ENCODE measurements at regions not wholly inside any gene's neighbourhood (a gene's known extent, or its start where the extent isn't known, plus 50 kb on each side); places are given as distances from the start of the nearest gene placed in this dataset.

GRCh38 chr4:187565416-187565815 lies 430.2 kb upstream of the ZFP42 start:
- no peak for DNase-seq (ENCODE audit: low read depth in 1 of 2, low spot score in 1 of 2)
- H3K27me3 ChIP-seq, result no peaks in the 10 kb centered on the region
- H3K36me3 ChIP-seq, result no peaks in the 10 kb centered on the region
- TF ChIP-seq, protein P1, sequence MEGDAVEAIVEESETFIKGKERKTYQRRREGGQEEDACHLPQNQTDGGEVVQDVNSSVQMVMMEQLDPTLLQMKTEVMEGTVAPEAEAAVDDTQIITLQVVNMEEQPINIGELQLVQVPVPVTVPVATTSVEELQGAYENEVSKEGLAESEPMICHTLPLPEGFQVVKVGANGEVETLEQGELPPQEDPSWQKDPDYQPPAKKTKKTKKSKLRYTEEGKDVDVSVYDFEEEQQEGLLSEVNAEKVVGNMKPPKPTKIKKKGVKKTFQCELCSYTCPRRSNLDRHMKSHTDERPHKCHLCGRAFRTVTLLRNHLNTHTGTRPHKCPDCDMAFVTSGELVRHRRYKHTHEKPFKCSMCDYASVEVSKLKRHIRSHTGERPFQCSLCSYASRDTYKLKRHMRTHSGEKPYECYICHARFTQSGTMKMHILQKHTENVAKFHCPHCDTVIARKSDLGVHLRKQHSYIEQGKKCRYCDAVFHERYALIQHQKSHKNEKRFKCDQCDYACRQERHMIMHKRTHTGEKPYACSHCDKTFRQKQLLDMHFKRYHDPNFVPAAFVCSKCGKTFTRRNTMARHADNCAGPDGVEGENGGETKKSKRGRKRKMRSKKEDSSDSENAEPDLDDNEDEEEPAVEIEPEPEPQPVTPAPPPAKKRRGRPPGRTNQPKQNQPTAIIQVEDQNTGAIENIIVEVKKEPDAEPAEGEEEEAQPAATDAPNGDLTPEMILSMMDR (IDR thresholded peaks at IDR 0.05; ENCODE audit: low read depth, low read length), result no peak
- no peak overlapping the region for H3K4me3 ChIP-seq
- no peaks in the 10 kb centered on the region for H3K4me1 ChIP-seq (ENCODE audit: low read depth)
- no peaks in the 10 kb centered on the region for H3K9me3 ChIP-seq (ENCODE audit: low read depth)
- H3K27ac ChIP-seq, result no peak overlapping the region

DNA sequence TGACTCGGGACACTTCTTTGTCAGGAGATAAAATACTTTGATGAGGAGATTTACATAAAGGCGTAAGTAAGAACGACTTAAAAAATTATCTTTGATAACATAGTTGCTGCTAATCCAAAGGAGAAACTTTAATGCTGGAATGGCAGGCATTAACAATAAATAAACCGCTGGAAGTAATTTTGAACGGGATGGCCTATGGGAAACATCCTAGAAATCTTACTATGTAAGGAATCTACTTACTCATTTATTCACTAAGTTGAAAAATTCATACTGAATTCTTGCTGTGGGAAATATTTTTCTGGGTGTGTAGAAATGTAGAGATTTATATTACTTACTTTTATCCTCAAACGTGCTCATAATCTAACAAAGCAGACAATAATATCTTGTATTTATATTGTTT lies 425.7 kb upstream of the ZFP42 start:
- no peaks in the 10 kb centered on the region for H3K4me1 ChIP-seq (ENCODE audit: low read depth)
- no peak overlapping the region for H3K4me3 ChIP-seq
- no peak overlapping the region for H3K27ac ChIP-seq
- H3K9me3 ChIP-seq (ENCODE audit: low read depth), result no peaks in the 10 kb centered on the region
- no peaks in the 10 kb centered on the region for H3K27me3 ChIP-seq
- TF ChIP-seq, protein P1 (IDR thresholded peaks at IDR 0.05; ENCODE audit: low read depth, low read length), result no peak
- H3K36me3 ChIP-seq, result no peaks in the 10 kb centered on the region
- no peak for DNase-seq (ENCODE audit: low read depth in 1 of 2, low spot score in 1 of 2)

GRCh38 chr4:187575706-187576105 lies 419.9 kb upstream of the ZFP42 start:
- Histone ChIP-seq H3K36me3 (no peaks in the 10 kb centered on the region), H3K9me3 (ENCODE audit: low read depth) (no peaks in the 10 kb centered on the region), H3K4me3 (no peak overlapping the region), H3K4me1 (ENCODE audit: low read depth) (no peaks in the 10 kb centered on the region), H3K27me3 (no peaks in the 10 kb centered on the region), H3K27ac (no peak overlapping the region)
- TF ChIP-seq, protein P1 (IDR thresholded peaks at IDR 0.05; ENCODE audit: low read depth, low read length), result no peak
- DNase-seq (ENCODE audit: low read depth in 1 of 2, low spot score in 1 of 2), result no peak

DNA sequence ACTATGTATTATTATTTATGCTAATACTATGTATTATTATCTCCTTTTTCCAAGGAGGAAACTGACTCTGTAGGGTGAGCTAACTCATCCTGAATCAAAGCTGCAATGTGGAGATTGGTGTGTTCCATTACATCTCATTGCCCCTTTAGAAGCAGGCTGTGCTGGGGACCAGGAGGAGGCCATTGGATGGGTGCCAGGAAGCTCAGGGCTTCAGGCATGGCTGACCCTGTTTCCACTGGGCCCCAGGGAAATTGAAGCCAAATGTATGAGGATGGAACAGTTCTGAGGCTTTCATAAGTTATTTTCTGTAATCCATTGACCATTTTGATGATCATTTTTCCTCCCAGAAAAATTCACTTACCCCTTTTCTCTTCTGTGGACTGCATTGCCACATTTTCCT lies 418.8 kb upstream of the ZFP42 start:
- Histone ChIP-seq H3K4me1 (ENCODE audit: low read depth) (no peaks in the 10 kb centered on the region), H3K27ac (no peak overlapping the region), H3K36me3 (no peaks in the 10 kb centered on the region), H3K4me3 (no peak overlapping the region), H3K9me3 (ENCODE audit: low read depth) (no peaks in the 10 kb centered on the region), H3K27me3 (no peaks in the 10 kb centered on the region)
- TF ChIP-seq, protein P1 (IDR thresholded peaks at IDR 0.05; ENCODE audit: low read depth, low read length), result no peak
- no peak for DNase-seq (ENCODE audit: low read depth in 1 of 2, low spot score in 1 of 2)

DNA sequence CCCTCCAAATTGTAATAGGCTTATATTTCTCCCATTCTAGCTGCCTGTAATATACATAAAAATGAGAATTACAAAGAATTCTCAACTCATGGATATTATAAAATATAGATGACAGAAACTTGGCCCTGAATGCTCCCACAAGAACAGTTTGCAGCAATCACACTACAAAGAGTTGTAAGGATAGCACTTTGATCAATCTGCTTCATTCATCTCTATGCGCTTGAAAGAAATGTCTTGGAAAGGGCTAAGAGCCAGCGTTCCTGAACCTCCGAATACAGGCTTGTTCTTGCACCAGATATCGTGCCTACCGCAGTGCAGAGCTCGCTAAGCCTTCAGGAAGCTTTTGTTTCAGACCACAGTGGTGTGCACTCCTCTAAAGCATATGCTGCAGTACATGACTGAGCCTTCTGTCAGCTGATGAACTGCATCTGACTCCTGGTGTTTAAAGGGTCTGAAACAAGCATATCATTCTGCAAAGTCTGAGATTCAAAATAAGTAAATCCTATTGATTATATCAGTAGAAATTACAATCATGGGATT lies 417.6 kb upstream of the ZFP42 start:
- Histone ChIP-seq H3K27me3 (no peaks in the 10 kb centered on the region), H3K4me3 (no peak overlapping the region), H3K27ac (no peak overlapping the region), H3K4me1 (ENCODE audit: low read depth) (no peaks in the 10 kb centered on the region), H3K36me3 (no peaks in the 10 kb centered on the region), H3K9me3 (ENCODE audit: low read depth) (no peaks in the 10 kb centered on the region)
- no peak for DNase-seq (ENCODE audit: low read depth in 1 of 2, low spot score in 1 of 2)
- TF ChIP-seq, protein P1 (IDR thresholded peaks at IDR 0.05; ENCODE audit: low read depth, low read length), result no peak

DNA sequence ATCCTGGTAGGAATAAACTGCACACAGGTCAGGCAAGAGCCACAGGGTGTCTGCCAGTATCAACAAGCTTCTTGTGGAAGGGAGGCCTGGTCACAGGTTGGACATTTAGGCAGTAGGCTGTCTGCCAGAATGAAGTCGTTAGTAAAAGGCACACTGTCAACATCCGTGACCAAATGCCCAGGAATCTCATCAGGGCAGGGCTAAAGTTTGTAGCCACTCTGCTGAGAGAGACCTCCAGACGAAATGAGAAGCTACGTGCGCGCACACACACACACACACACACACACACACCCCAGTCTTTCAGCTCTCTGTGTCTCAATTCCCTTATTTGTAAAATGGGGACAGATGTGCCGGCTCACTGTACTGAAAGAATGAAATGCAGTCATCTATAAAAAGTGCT lies 408.7 kb upstream of the ZFP42 start:
- Histone ChIP-seq H3K27me3 (no peaks in the 10 kb centered on the region), H3K36me3 (no peaks in the 10 kb centered on the region), H3K9me3 (ENCODE audit: low read depth) (no peaks in the 10 kb centered on the region), H3K4me1 (ENCODE audit: low read depth) (no peaks in the 10 kb centered on the region), H3K4me3 (no peak overlapping the region), H3K27ac (no peak overlapping the region)
- TF ChIP-seq, protein P1 (IDR thresholded peaks at IDR 0.05; ENCODE audit: low read depth, low read length), result no peak
- DNase-seq (ENCODE audit: low read depth in 1 of 2, low spot score in 1 of 2), result no peak
